WTC11 (cell line): ENCODE measurements at regions not wholly inside any gene's neighbourhood (a gene's known extent, or its start where the extent isn't known, plus 50 kb on each side); places are given as distances from the start of the nearest gene placed in this dataset.

Experiments
- ATAC-seq: fragments of 200-7000 bp; cut with Tn5 transposase; 2 replicates; pipeline ENCODE4 v1.10.0; 2021; ENCODE audit warnings: mild to moderate bottlenecking, moderate library complexity
- CTCF ChIA-PET: fragments of 300-600 bp; sonication (Branson Sonifier 250); formaldehyde crosslinking; loops from one replicate; lab custom pipeline; 2021; ENCODE audit warnings: antibody characterized with exemption; lab: Charles Lee
- POLR2A ChIA-PET: fragments of 350-600 bp; sonication (Branson Sonifier 250); formaldehyde crosslinking; loops from one replicate; lab custom pipeline; 2021; ENCODE audit warnings: antibody characterized with exemption; lab: Charles Lee
- DNase-seq: peaks from one replicate; pipeline ENCODE4 v3.0.0; 2021; ENCODE audit warnings: low spot score
- H3K27ac Mint-ChIP-seq: 2 replicates; pipeline ENCODE4 v1.8.0; 2021; ENCODE audit warnings: mixed read lengths
- H3K27me3 Mint-ChIP-seq: 2 replicates; pipeline ENCODE4 v1.8.0; 2021; ENCODE audit warnings: low read depth, mild to moderate bottlenecking, moderate library complexity, mixed read lengths
- H3K36me3 Mint-ChIP-seq: 2 replicates; pipeline ENCODE4 v1.8.0; 2021; ENCODE audit warnings: mixed read lengths
- H3K4me1 Mint-ChIP-seq: 2 replicates; pipeline ENCODE4 v1.8.0; 2022; ENCODE audit warnings: mixed read lengths
- H3K4me3 Mint-ChIP-seq: 2 replicates; pipeline ENCODE4 v1.8.0; 2021; ENCODE audit warnings: mild to moderate bottlenecking, moderate library complexity, mixed read lengths
- H3K9me3 Mint-ChIP-seq: 2 replicates; pipeline ENCODE4 v1.8.0; 2021; ENCODE audit warnings: mixed read lengths
- AR ChIP-seq: fragments of 250-450 bp; sonication (Bioruptor Pico); IDR thresholded peaks from 2 replicates; pipeline ENCODE4 v1.9.0; 2021; ENCODE audit warnings: mild to moderate bottlenecking
- ATF6 ChIP-seq: sonication (generic); formaldehyde crosslinking; IDR thresholded peaks from 2 replicates; pipeline ENCODE4 v1.8.1; 2023; ENCODE audit warnings: mild to moderate bottlenecking, missing genetic modification reagents
- E2F1 ChIP-seq: sonication (generic); formaldehyde crosslinking; IDR thresholded peaks from 2 replicates; pipeline ENCODE4 v1.8.0; 2022; ENCODE audit warnings: mild to moderate bottlenecking, missing genetic modification reagents
- ESRRA ChIP-seq: sonication (generic); formaldehyde crosslinking; IDR thresholded peaks from 2 replicates; pipeline ENCODE4 v1.8.1; 2022; ENCODE audit warnings: mild to moderate bottlenecking, missing genetic modification reagents, borderline replicate concordance
- FOXJ3 ChIP-seq: sonication (generic); formaldehyde crosslinking; IDR thresholded peaks from 2 replicates; pipeline ENCODE4 v1.9.0; 2021; ENCODE audit warnings: missing genetic modification reagents, mild to moderate bottlenecking, borderline replicate concordance
- GABPB1 ChIP-seq: sonication (generic); formaldehyde crosslinking; IDR thresholded peaks from 2 replicates; pipeline ENCODE4 v1.8.1; 2023; ENCODE audit warnings: mild to moderate bottlenecking, missing genetic modification reagents
- IRF1 ChIP-seq: sonication (generic); formaldehyde crosslinking; IDR thresholded peaks from 2 replicates; pipeline ENCODE4 v1.8.0; 2023; ENCODE audit warnings: missing genetic modification reagents
- PRDM15 ChIP-seq: sonication (generic); formaldehyde crosslinking; IDR thresholded peaks from 2 replicates; pipeline ENCODE4 v1.8.0; 2022; ENCODE audit warnings: missing genetic modification reagents
- PRRX2 ChIP-seq: fragments of 250-450 bp; sonication (Bioruptor Pico); IDR thresholded peaks from 2 replicates; pipeline ENCODE4 v1.8.0; 2021; ENCODE audit warnings: mild to moderate bottlenecking
- SP1 ChIP-seq: sonication (generic); formaldehyde crosslinking; conservative IDR thresholded peaks from 2 replicates; pipeline ENCODE4 v1.8.1; 2022; ENCODE audit warnings: missing genetic modification reagents
- TEAD4 ChIP-seq: sonication (generic); formaldehyde crosslinking; IDR thresholded peaks from 2 replicates; pipeline ENCODE4 v1.8.0; 2022; ENCODE audit warnings: mild to moderate bottlenecking, missing genetic modification reagents
- ZNF138 ChIP-seq: sonication (generic); formaldehyde crosslinking; conservative IDR thresholded peaks from 2 replicates; pipeline ENCODE4 v1.8.1; 2022; ENCODE audit warnings: mild to moderate bottlenecking, moderate library complexity, missing genetic modification reagents
- ZNF232 ChIP-seq: sonication (generic); formaldehyde crosslinking; IDR thresholded peaks from 2 replicates; pipeline ENCODE4 v1.8.0; 2022; ENCODE audit warnings: mild to moderate bottlenecking, missing genetic modification reagents
- ZNF425 ChIP-seq: fragments of 250-450 bp; sonication (Bioruptor Pico); conservative IDR thresholded peaks from 2 replicates; pipeline ENCODE4 v1.9.0; 2021; ENCODE audit warnings: mild to moderate bottlenecking
- ZNF532 ChIP-seq: fragments of 250-450 bp; sonication (Bioruptor Pico); IDR thresholded peaks from 2 replicates; pipeline ENCODE4 v1.9.0; 2021; ENCODE audit warnings: mild to moderate bottlenecking, borderline replicate concordance
- ZSCAN18 ChIP-seq: fragments of 250-450 bp; sonication (Bioruptor Pico); IDR thresholded peaks from 2 replicates; pipeline ENCODE4 v2.1.2; 2022; ENCODE audit warnings: mild to moderate bottlenecking, moderate library complexity

- TF ChIP-seq ZNF532 (CRISPR knock-in tag): no peak
- no peak for TF ChIP-seq E2F1 (CRISPR knock-in tag)
- TF ChIP-seq ATF6 (CRISPR knock-in tag): no peak
- TF ChIP-seq ZNF232 (CRISPR knock-in tag): no peak
- no peak for TF ChIP-seq ZNF138
Observed at GRCh38 chr10:47058032-47058702, 146.9 kb downstream of the PTPN20 start (continued).

- no peak overlapping the region for H3K4me3 Mint-ChIP-seq
- DNase-seq (no peak), ATAC-seq (no peak)
- H3K27me3 Mint-ChIP-seq: peaks cover 4% of the 10 kb centered on the region; the same call in 1 of the 2 replicates
- ChIA-PET CTCF (interaction anchor here (1.1 kb wide), 1 partner anchor 86 kb away, joined by 3 read pairs; no protein-coding TSS in a partner anchor), POLR2A (no interaction called here)
- TF ChIP-seq SP1 (no peak), PRDM15 (CRISPR knock-in tag) (no peak), TEAD4 (CRISPR knock-in tag) (no peak), ZSCAN18 (CRISPR knock-in tag) (no peak), GABPB1 (CRISPR knock-in tag) (no peak), FOXJ3 (CRISPR knock-in tag) (no peak), AR (CRISPR knock-in tag) (no peak), ZNF425 (CRISPR knock-in tag) (no peak), ESRRA (CRISPR knock-in tag) (no peak), PRRX2 (no peak), IRF1 (no peak)
- H3K4me1 Mint-ChIP-seq: no peaks in the 10 kb centered on the region
- no peaks in the 10 kb centered on the region for H3K36me3 Mint-ChIP-seq
- no peak overlapping the region for H3K27ac Mint-ChIP-seq
- no peaks in the 10 kb centered on the region for H3K9me3 Mint-ChIP-seq
Observed at GRCh38 chr10:47058961-47059391, 147.7 kb downstream of the PTPN20 start.
